ENCODE measurements at regions not wholly inside any gene's neighbourhood (a gene's known extent, or its start where the extent isn't known, plus 50 kb on each side); places are given as distances from the start of the nearest gene placed in this dataset.
A peak's percentile ranks its signal among the peaks of the same experiment; 100 is the strongest.

DNA sequence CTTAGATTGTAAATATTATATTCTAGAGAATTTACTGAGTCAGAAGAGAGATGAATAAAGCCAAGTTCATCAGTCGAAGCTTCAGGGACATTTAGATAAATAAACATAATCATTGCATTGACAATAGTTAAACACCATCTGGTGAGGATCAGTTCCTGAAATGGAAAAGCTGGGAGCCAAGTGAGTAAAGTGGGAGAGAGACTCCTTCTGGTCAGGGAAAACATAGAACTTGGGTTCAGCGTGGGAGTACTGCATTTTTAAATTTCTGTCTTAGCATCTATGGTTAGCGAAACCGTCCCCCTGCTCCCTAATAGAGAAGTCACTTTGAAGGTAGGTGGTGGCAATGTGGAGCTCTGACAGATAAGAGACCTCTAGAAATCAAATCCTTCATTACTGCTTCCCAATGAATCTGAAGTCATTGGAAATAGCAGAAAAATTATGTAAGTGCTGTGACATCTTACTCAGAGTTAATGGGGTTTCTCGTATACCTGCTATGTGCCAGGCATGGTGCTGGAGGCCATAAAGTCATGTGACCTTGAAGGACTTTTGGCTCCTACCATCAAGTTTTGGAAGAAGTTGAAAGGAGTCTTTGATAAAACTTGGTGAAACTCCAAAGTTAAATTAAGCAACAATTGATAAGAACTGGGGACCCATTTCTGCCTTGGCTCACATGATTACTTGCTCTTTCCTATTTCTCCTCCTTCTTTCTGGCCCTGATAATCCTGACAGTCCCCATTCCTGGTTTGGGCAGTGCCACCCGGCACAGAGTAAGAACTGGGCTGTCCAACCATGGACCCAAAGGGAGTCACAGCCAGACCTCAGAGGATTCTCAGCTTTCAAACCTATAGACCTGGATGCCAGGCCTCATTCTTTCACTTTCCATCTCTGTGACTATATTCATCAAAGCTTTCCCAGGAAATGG lies 211.2 kb downstream of the C7orf25 start:
- H3K9ac ChIP-seq (ENCODE audit: low read depth in 2 of 2, low read length in 2 of 2) = no peak overlapping the region
- intact Hi-C loops (cut with DNase I) = no loop called here
- H3K9me3 ChIP-seq = no peaks in the 10 kb centered on the region
- H3K4me3 ChIP-seq = no peak overlapping the region
- H3K27me3 ChIP-seq = no peaks in the 10 kb centered on the region
- H3K36me3 ChIP-seq = no peaks in the 10 kb centered on the region
- no peak for DNase-seq
- H3K27ac ChIP-seq = no peak overlapping the region
- TF ChIP-seq, protein P1, sequence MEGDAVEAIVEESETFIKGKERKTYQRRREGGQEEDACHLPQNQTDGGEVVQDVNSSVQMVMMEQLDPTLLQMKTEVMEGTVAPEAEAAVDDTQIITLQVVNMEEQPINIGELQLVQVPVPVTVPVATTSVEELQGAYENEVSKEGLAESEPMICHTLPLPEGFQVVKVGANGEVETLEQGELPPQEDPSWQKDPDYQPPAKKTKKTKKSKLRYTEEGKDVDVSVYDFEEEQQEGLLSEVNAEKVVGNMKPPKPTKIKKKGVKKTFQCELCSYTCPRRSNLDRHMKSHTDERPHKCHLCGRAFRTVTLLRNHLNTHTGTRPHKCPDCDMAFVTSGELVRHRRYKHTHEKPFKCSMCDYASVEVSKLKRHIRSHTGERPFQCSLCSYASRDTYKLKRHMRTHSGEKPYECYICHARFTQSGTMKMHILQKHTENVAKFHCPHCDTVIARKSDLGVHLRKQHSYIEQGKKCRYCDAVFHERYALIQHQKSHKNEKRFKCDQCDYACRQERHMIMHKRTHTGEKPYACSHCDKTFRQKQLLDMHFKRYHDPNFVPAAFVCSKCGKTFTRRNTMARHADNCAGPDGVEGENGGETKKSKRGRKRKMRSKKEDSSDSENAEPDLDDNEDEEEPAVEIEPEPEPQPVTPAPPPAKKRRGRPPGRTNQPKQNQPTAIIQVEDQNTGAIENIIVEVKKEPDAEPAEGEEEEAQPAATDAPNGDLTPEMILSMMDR (IDR thresholded peaks at IDR 0.05) = no peak
- no peaks in the 10 kb centered on the region for H3K4me1 ChIP-seq

DNA sequence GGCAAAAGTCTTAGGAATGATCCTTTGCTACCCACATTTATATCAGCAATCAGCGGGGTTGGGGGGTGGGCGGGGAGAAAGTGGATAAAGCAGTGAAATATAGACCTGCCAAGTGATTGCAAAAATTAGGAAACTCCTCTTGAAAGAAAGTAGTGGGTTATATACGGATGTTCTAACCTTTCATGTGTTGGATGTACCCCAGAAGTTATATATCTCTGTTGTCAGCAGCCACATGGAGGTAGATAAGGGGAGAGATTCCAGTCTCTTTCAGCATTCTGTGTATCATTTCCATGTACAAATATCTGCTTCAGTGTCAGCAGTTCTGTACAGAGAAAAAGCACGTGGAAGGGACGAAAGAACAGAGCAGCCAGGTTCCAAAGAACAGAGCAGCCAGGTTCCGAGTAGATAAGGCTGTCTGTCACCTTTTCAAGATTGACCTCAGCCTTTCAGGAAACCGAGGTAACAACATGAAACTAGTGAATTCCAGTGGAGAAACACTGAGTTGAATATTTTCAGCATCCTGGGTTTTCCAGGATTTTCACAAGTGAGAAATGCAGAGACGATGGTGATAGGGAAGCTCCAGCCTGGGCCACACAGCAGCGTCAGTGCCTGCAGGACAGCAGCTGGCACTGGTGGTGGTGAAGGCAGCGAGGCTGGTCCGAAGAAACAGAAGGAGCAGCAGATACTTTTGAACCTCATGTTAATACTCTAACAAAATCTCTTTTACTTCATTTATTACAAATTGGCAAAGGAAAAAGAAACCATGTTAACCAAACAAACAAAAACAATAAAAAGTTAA lies 212.3 kb downstream of the C7orf25 start:
- DNase-seq = no peak
- H3K4me1 ChIP-seq = no peaks in the 10 kb centered on the region
- no peak overlapping the region for H3K4me3 ChIP-seq
- H3K27ac ChIP-seq = no peak overlapping the region
- no peaks in the 10 kb centered on the region for H3K9me3 ChIP-seq
- no peaks in the 10 kb centered on the region for H3K27me3 ChIP-seq
- TF ChIP-seq, protein P1 (IDR thresholded peaks at IDR 0.05) = no peak
- H3K9ac ChIP-seq (ENCODE audit: low read depth in 2 of 2, low read length in 2 of 2) = no peak overlapping the region
- H3K36me3 ChIP-seq = no peaks in the 10 kb centered on the region
- intact Hi-C loops (cut with DNase I) = loop anchor here (10.0 kb wide), 1 partner anchor 755 kb away; no protein-coding TSS in a partner anchor

DNA sequence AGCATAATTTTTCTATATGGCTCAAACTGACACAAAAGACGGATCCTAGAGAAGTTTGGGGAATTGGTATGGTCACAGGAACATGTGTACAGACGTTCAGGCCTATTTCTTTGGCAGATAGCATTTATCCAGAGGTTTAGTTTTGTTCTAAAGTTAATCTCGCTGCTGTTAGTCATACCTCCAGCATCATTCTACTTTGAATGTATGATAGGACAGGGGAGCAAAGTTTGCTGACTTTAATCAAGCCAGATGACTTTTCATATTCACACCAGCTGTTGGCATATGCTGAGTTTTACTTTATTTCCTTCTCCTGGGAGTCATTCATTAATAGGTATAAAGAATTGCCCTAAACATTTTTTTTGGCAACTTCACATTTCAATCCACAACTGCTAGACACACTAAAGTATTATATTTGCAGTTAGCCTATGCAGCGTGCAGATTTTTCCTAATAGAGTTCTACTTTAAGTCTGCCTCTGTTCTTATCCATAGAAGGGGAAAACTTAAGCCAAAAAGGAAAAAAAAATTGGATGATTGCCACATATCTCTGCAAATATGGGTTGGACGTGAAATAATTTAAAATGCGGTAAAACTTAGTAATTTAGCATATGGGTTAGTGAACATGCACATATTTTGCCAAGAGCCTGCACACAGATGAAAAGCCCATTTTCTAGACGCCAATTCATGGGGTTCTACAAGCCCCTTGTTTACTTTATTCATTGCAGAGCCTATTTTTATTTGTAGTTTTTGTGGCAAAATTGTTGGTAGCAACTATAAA lies 213.1 kb downstream of the C7orf25 start:
- no peak for DNase-seq
- H3K4me3 ChIP-seq = no peak overlapping the region
- H3K36me3 ChIP-seq = no peaks in the 10 kb centered on the region
- H3K27me3 ChIP-seq = no peaks in the 10 kb centered on the region
- no peaks in the 10 kb centered on the region for H3K9me3 ChIP-seq
- intact Hi-C loops (cut with DNase I) = loop anchor here (10.0 kb wide), 1 partner anchor 754 kb away; no protein-coding TSS in a partner anchor
- H3K27ac ChIP-seq = no peak overlapping the region
- no peaks in the 10 kb centered on the region for H3K4me1 ChIP-seq
- TF ChIP-seq, protein P1 (IDR thresholded peaks at IDR 0.05) = no peak
- H3K9ac ChIP-seq (ENCODE audit: low read depth in 2 of 2, low read length in 2 of 2) = no peak overlapping the region

DNA sequence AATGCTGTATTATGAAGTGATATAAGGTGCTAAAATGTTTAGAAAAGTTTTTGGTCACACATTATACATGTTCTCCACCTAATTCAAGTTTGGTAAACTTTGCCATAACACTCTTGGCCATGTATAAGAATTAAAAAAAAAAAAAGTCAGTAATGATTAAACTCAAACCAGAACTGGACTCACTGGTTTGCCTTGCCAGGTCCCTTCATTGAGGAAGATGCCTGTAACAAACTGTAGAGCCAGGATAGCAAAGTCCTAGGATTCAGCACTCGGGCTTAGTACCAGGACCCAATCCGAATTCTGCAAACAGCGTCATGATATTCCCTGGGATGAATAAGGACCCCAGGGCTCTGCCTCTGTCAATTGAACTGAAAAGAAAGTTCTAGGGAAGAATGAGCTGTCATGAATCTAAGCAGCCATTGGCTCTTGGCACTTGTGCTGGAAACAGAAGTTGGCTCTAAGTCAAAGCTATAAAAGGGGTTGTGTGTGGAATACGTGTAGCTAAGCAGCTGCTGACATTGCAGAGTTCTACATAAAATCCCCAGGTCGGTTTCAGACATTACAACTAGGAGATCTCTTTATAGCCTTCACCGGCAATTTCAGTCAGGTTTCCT lies 216.9 kb downstream of the C7orf25 start:
- no peaks in the 10 kb centered on the region for H3K36me3 ChIP-seq
- no peaks in the 10 kb centered on the region for H3K4me1 ChIP-seq

More for the DNA sequence above, 216.9 kb downstream of the C7orf25 start:
- Histone ChIP-seq H3K27me3 (no peaks in the 10 kb centered on the region), H3K27ac (no peak overlapping the region), H3K9ac (ENCODE audit: low read depth in 2 of 2, low read length in 2 of 2) (no peak overlapping the region), H3K9me3 (no peaks in the 10 kb centered on the region), H3K4me3 (no peak overlapping the region)
- intact Hi-C loops (cut with DNase I) = loop anchor here (10.0 kb wide), 1 partner anchor 750 kb away; no protein-coding TSS in a partner anchor
- TF ChIP-seq, protein P1 (IDR thresholded peaks at IDR 0.05) = no peak
- DNase-seq = peak; percentile 31

Measured in colonic mucosa (tissue), 4 donors.